ENCODE measurements at regions not wholly inside any gene's neighbourhood (a gene's known extent, or its start where the extent isn't known, plus 50 kb on each side); places are given as distances from the start of the nearest gene placed in this dataset.

GRCh38 chr16:80147026-80147655, 393.7 kb upstream of the DYNLRB2 start:
- no peak for TF ChIP-seq CTCF (IDR thresholded peaks at IDR 0.05; ENCODE audit: partially characterized antibody, unreplicated experiment)
- no peak for DNase-seq
- no peak overlapping the region for H3K27ac Mint-ChIP-seq (ENCODE audit: unreplicated experiment)
- H3K27me3 Mint-ChIP-seq (ENCODE audit: unreplicated experiment): no peaks in the 10 kb centered on the region
- H3K4me3 Mint-ChIP-seq (ENCODE audit: unreplicated experiment): no peak overlapping the region
- no peaks in the 10 kb centered on the region for H3K4me1 Mint-ChIP-seq (ENCODE audit: low read depth, unreplicated experiment)
- peaks cover 2% of the 10 kb centered on the region for H3K9me3 Mint-ChIP-seq (ENCODE audit: unreplicated experiment)
- H3K36me3 Mint-ChIP-seq (ENCODE audit: unreplicated experiment): peaks cover 7% of the 10 kb centered on the region

GRCh38 chr16:80144191-80144590, 396.6 kb upstream of the DYNLRB2 start:
- Mint-ChIP-seq H3K36me3 (ENCODE audit: unreplicated experiment) (peaks cover 8% of the 10 kb centered on the region), H3K9me3 (ENCODE audit: unreplicated experiment) (peaks cover 9% of the 10 kb centered on the region), H3K27me3 (ENCODE audit: unreplicated experiment) (no peaks in the 10 kb centered on the region), H3K4me1 (ENCODE audit: low read depth, unreplicated experiment) (no peaks in the 10 kb centered on the region), H3K4me3 (ENCODE audit: unreplicated experiment) (no peak overlapping the region), H3K27ac (ENCODE audit: unreplicated experiment) (no peak overlapping the region)
- no peak for TF ChIP-seq CTCF (IDR thresholded peaks at IDR 0.05; ENCODE audit: partially characterized antibody, unreplicated experiment)
- DNase-seq: no peak

GRCh38 chr16:80142940-80143339, 397.9 kb upstream of the DYNLRB2 start:
- H3K9me3 Mint-ChIP-seq (ENCODE audit: unreplicated experiment): peaks cover 9% of the 10 kb centered on the region
- no peak overlapping the region for H3K27ac Mint-ChIP-seq (ENCODE audit: unreplicated experiment)

GRCh38 chr16:80142281-80142680, 398.5 kb upstream of the DYNLRB2 start:
- TF ChIP-seq CTCF (IDR thresholded peaks at IDR 0.05; ENCODE audit: partially characterized antibody, unreplicated experiment): no peak
- DNase-seq: no peak
- Mint-ChIP-seq H3K36me3 (ENCODE audit: unreplicated experiment) (peaks cover 8% of the 10 kb centered on the region), H3K4me1 (ENCODE audit: low read depth, unreplicated experiment) (no peaks in the 10 kb centered on the region), H3K4me3 (ENCODE audit: unreplicated experiment) (no peak overlapping the region), H3K9me3 (ENCODE audit: unreplicated experiment) (peaks cover 9% of the 10 kb centered on the region), H3K27me3 (ENCODE audit: unreplicated experiment) (no peaks in the 10 kb centered on the region), H3K27ac (ENCODE audit: unreplicated experiment) (no peak overlapping the region)

More at GRCh38 chr16:80142940-80143339, 397.9 kb upstream of the DYNLRB2 start:
- H3K4me3 Mint-ChIP-seq (ENCODE audit: unreplicated experiment): no peak overlapping the region
- DNase-seq: no peak
- peaks cover 8% of the 10 kb centered on the region for H3K36me3 Mint-ChIP-seq (ENCODE audit: unreplicated experiment)
- no peak for TF ChIP-seq CTCF (IDR thresholded peaks at IDR 0.05; ENCODE audit: partially characterized antibody, unreplicated experiment)
- H3K4me1 Mint-ChIP-seq (ENCODE audit: low read depth, unreplicated experiment): no peaks in the 10 kb centered on the region
- no peaks in the 10 kb centered on the region for H3K27me3 Mint-ChIP-seq (ENCODE audit: unreplicated experiment)

- Mint-ChIP-seq H3K27me3 (ENCODE audit: unreplicated experiment) (no peaks in the 10 kb centered on the region), H3K4me1 (ENCODE audit: low read depth, unreplicated experiment) (no peaks in the 10 kb centered on the region), H3K27ac (ENCODE audit: unreplicated experiment) (no peak overlapping the region), H3K4me3 (ENCODE audit: unreplicated experiment) (no peak overlapping the region), H3K36me3 (ENCODE audit: unreplicated experiment) (no peaks in the 10 kb centered on the region), H3K9me3 (ENCODE audit: unreplicated experiment) (no peaks in the 10 kb centered on the region)
- no peak for DNase-seq
- no peak for TF ChIP-seq CTCF (IDR thresholded peaks at IDR 0.05; ENCODE audit: partially characterized antibody, unreplicated experiment)
These were observed 411.0 kb upstream of the DYNLRB2 start for GRCh38 chr16:80129791-80130190.

Measured in glutamatergic neuron (in vitro differentiated cells).